ENCODE measurements at regions not wholly inside any gene's neighbourhood (a gene's known extent, or its start where the extent isn't known, plus 50 kb on each side); places are given as distances from the start of the nearest gene placed in this dataset.
"Not testable (repeated sequence)": the region's sequence is repeated elsewhere in the genome, so short reads cannot be mapped to it uniquely, and the experiment has no call there.

GRCh38 chr18:15164446-15164845, 416.5 kb downstream of the ANKRD30B start:
- not testable (repeated sequence) for DNase-seq (ENCODE audit: low read depth)

- peak; percentile 17 for DNase-seq (ENCODE audit: low read depth)
Measured at GRCh38 chr18:15165048-15165447, 417.1 kb downstream of the ANKRD30B start.

DNA sequence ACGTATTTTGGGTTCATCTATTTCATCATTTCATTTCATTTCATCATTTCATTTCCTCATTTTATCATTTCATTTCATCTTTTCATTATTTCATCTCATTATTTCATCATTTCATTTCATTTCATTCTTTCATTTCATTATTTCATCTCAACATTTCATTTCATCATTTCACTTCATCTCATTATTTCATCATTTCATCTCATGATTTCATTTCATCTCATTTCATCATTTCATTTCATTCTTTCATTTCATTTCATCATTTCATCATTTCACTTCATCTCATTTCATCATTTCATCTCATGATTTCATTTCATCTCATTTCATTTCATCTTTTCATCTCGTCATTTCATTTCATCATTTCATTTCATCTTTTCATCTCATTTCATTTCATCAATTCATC, 445.1 kb downstream of the ANKRD30B start:
- DNase-seq (ENCODE audit: low read depth): not testable (repeated sequence)

GRCh38 chr18:15193813-15194212, 445.8 kb downstream of the ANKRD30B start:
- DNase-seq (ENCODE audit: low read depth): not testable (repeated sequence)

DNA sequence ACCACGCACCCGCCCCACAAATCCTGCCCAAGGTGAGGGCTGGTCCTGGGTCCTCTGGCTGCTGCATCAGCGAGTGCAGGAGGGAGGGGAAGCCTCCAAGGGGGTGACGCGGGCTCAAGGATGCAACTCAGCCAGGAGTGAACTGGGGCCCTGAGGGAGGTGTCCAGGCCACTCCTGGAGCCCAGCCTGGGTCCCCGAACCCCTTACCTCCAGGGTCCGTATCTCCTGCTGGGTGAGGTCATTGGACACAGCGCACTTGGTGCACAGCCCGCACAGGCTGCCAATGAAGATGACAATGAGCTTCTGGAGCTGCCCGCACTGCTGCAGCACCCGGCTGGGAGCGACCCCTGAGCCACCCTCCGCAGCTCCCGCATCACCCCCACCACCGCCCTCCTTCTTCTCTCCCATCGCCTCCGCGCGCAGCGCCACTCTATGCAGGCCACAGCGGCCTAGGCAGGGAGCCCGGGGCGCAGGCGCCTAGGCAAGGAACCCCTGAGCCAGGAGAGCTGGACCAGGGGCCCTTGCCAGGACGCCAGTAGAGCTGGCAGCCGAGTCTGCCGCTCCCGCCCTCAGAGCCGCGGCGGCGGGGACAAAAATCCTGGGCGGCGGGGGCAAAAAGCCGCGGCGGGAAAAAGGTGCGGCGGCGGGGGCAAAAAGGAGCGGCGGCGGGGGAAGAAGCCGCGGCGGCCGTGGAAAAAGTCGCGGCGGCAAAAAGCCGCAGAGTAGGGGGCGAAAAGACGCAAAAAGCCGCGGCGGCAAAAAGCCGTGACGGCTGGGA, 449.6 kb downstream of the ANKRD30B start:
- DNase-seq (ENCODE audit: low read depth): peak; percentile 7

GRCh38 chr18:15198116-15198389, 450.1 kb downstream of the ANKRD30B start:
- DNase-seq (ENCODE audit: low read depth): peak; percentile 0
